Inferior parietal cortex (tissue), 1 donor: ENCODE measurements at regions not wholly inside any gene's neighbourhood (a gene's known extent, or its start where the extent isn't known, plus 50 kb on each side); places are given as distances from the start of the nearest gene placed in this dataset.
"Not testable (repeated sequence)": the region's sequence is repeated elsewhere in the genome, so short reads cannot be mapped to it uniquely, and the experiment has no call there.

ENCODE experiments used
- DNase-seq: peaks from one replicate; pipeline ENCODE4 v3.0.0-alpha.2; 2016; ENCODE audit errors: extremely low spot score

GRCh38 chr15:26186138-26186537 is 323.0 kb upstream of the ATP10A start:
- DNase-seq: not testable (repeated sequence)

- DNase-seq: no peak
These were observed 319.3 kb upstream of the ATP10A start for GRCh38 chr15:26182441-26182840.

- DNase-seq: no peak
These were observed 316.8 kb upstream of the ATP10A start for GRCh38 chr15:26179906-26180305.

- no peak for DNase-seq
These were observed 315.6 kb upstream of the ATP10A start for GRCh38 chr15:26178640-26179220.

- no peak for DNase-seq
These were observed 314.7 kb upstream of the ATP10A start for GRCh38 chr15:26177816-26178215.

GRCh38 chr15:26176831-26177230 is 313.7 kb upstream of the ATP10A start:
- DNase-seq: no peak

- DNase-seq: no peak
These were observed 308.1 kb upstream of the ATP10A start for GRCh38 chr15:26171266-26171665.

GRCh38 chr15:26166429-26166828 is 303.3 kb upstream of the ATP10A start:
- DNase-seq: no peak

GRCh38 chr15:26165546-26165945 is 302.4 kb upstream of the ATP10A start:
- DNase-seq: no peak

- no peak for DNase-seq
These were observed 297.2 kb upstream of the ATP10A start for GRCh38 chr15:26160343-26160742.

GRCh38 chr15:26158176-26158575 is 295.0 kb upstream of the ATP10A start:
- no peak for DNase-seq

- no peak for DNase-seq
These were observed 294.0 kb upstream of the ATP10A start for GRCh38 chr15:26157081-26157480.

GRCh38 chr15:26156051-26156450 is 292.9 kb upstream of the ATP10A start:
- no peak for DNase-seq

GRCh38 chr15:26148156-26148860 is 285.2 kb upstream of the ATP10A start:
- no peak for DNase-seq

- no peak for DNase-seq
These were observed 283.1 kb upstream of the ATP10A start for GRCh38 chr15:26146202-26146601.

- no peak for DNase-seq
These were observed 282.7 kb upstream of the ATP10A start for GRCh38 chr15:26145796-26146195.

- no peak for DNase-seq
These were observed 281.7 kb upstream of the ATP10A start for GRCh38 chr15:26144836-26145235.

- no peak for DNase-seq
These were observed 280.1 kb upstream of the ATP10A start for GRCh38 chr15:26143221-26143620.

- DNase-seq: no peak
These were observed 271.7 kb upstream of the ATP10A start for GRCh38 chr15:26134812-26135211.

- no peak for DNase-seq
These were observed 271.0 kb upstream of the ATP10A start for GRCh38 chr15:26134152-26134551.

- DNase-seq: no peak
These were observed 269.7 kb upstream of the ATP10A start for GRCh38 chr15:26132811-26133210.

GRCh38 chr15:26129852-26130251 is 266.7 kb upstream of the ATP10A start:
- DNase-seq: no peak

GRCh38 chr15:26128611-26129140 is 265.5 kb upstream of the ATP10A start:
- DNase-seq: no peak
